ENCODE measurements at regions not wholly inside any gene's neighbourhood (a gene's known extent, or its start where the extent isn't known, plus 50 kb on each side); places are given as distances from the start of the nearest gene placed in this dataset.
"Not testable (repeated sequence)": the region's sequence is repeated elsewhere in the genome, so short reads cannot be mapped to it uniquely, and the experiment has no call there.

- not testable (repeated sequence) for TF ChIP-seq CTCF (conservative IDR thresholded peaks at IDR 0.05; ENCODE audit: low read depth, low read length); EZH2 (IDR thresholded peaks at IDR 0.05; ENCODE audit: borderline replicate concordance, low read depth, low read length, poor library complexity, severe bottlenecking)
These were observed 162.1 kb upstream of the FOXD4L5 start for GRCh38 chr9:65447146-65447545.

Data from A673 (cell line).